Erythroblast (primary cell): ENCODE measurements at regions not wholly inside any gene's neighbourhood (a gene's known extent, or its start where the extent isn't known, plus 50 kb on each side); places are given as distances from the start of the nearest gene placed in this dataset.

ENCODE experiments used
- GATA1 ChIP-seq: IDR thresholded peaks from 2 replicates; pipeline ENCODE4 v1.6.1; 2011; ENCODE audit warnings: low read depth, mild to moderate bottlenecking, control low read depth, low read length, moderate library complexity
- POLR2A ChIP-seq: IDR thresholded peaks from 2 replicates; pipeline ENCODE4 v1.6.1; 2011; ENCODE audit warnings: mild to moderate bottlenecking, low read length

DNA sequence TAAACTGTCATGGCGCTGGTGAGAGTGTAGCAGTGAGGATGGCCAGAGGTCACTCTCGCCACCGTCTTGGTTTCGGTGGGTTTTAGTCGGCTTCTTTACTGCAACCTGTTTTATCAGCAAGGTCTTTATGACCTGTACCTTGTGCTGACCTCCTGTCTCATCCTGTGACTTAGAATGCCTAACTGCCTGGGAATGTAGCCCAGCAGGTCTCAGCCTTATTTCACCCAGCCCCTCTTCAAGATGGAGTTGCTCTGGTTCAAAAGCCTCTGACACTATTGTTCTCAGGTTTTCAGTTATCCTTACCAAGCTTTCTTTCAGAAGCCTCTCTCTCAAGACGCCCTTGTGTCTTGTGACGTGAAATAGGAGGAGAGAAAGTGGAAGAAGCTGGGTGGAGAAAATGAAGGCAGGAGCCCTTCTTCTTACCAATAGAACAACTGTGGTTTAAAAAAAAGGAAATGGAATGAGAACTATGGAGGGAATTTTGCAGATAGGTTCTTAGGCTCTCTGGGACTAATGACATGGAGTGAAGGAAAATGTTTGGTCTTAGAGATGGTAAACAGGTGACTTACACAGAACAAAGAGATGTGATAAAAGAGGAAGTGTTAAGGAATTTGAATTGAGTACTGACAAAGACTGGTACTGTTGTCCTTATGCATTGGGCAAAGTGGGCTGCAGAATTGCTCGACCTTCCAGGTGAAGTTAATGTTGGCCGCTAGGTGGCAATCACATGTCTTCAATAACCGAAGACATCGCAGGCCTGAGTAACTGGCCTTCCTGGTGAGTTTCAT is 133.3 kb upstream of the RAI14 start:
- TF ChIP-seq POLR2A (no peak), GATA1 (no peak)
